ENCODE measurements at regions not wholly inside any gene's neighbourhood (a gene's known extent, or its start where the extent isn't known, plus 50 kb on each side); places are given as distances from the start of the nearest gene placed in this dataset.
A peak's percentile ranks its signal among the peaks of the same experiment; 100 is the strongest.
"Not testable (repeated sequence)": the region's sequence is repeated elsewhere in the genome, so short reads cannot be mapped to it uniquely, and the experiment has no call there.

DNA sequence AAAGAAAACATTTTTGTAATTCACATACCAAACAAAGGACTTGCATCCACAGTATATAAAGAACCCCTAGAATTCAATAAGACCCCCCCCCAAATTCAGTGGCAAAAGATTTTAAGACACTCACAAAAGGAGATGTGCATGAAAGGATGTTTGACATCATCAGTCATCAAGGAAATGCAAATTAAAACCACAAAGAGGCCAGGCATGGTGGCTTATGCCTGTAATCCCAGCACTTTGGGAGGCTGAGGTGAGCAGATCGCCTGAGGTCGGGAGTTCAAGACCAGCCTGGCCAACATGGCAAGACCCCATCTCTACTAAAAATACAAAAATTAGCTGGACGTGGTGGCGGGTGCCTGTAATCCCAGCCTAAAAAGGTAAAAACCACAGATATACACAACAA is 61.3 kb downstream of the AIPL1 start:
- not testable (repeated sequence) for DNase-seq

DNA sequence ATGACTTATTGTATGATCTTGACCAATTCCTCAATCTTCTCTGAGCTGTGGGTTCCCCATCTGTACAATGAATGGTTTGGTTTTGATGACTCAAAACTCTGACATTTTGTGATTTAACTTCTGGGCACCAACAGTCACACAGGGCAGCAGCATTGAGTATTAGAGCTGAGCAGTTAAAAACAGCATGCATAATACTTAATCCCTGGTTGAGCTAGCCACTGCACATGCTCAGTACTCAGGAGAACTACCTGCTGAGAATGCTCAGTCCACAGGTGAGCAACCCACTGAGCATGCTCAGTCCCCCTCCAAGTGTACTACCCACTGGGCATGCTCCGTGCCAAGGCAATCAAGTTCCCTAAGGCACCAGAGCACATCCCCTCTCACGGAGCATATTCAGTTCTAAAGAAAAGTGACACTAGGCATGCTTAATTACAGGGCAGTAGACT is 68.7 kb downstream of the AIPL1 start:
- no peak for DNase-seq

GRCh38 chr17:6365200-6365943 is 69.5 kb downstream of the AIPL1 start:
- DNase-seq, result no peak

GRCh38 chr17:6361733-6362132 is 73.2 kb downstream of the AIPL1 start:
- no peak for DNase-seq

GRCh38 chr17:6358131-6358530 is 76.8 kb downstream of the AIPL1 start:
- no peak for DNase-seq

DNA sequence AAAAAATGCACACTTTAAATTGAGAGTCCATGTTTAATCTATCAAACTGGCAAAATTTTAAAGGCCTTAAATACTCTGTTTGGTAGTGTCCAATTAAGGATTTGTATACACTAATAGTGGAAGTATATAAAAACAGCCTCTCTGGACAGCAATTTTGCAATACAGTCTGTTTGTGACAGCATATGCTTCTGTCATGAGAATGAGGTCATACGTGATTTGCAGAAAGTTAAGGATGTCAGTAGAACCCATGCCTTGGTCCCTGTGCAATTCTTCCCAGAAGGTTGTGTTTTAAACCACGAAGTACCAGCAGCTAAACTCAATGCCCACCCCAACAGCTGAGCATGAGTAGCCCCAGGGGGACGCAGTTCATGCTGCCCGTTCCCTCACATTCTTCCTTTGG is 78.4 kb downstream of the AIPL1 start:
- no peak for DNase-seq

GRCh38 chr17:6355196-6355595 is 79.7 kb downstream of the AIPL1 start:
- DNase-seq, result no peak

GRCh38 chr17:6352801-6353560 is 81.9 kb downstream of the AIPL1 start:
- DNase-seq, result peak; percentile 60

- DNase-seq, result no peak
Observed at GRCh38 chr17:6352016-6352415, 82.9 kb downstream of the AIPL1 start.

DNA sequence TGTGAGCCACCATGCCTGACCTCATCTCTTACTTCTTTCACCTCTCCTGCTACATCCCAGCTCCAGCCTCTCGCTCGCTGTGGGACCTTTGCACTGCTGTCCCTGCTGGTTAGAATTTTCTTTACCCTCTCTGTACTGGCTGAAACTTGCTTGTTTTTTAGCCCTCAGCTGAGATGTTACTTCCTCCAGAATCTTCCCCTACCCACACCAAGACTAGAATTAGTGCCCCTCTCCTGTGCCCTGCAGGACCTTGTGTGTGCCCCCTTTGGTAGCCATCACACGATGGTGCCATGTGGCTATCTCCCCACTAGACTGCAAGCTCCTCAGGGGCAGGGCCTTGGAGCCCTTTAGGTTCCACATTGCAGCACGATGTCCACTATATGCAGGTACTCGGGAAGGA is 84.1 kb downstream of the AIPL1 start:
- DNase-seq, result no peak

GRCh38 chr17:6348891-6349290 is 86.0 kb downstream of the AIPL1 start:
- DNase-seq, result no peak

DNA sequence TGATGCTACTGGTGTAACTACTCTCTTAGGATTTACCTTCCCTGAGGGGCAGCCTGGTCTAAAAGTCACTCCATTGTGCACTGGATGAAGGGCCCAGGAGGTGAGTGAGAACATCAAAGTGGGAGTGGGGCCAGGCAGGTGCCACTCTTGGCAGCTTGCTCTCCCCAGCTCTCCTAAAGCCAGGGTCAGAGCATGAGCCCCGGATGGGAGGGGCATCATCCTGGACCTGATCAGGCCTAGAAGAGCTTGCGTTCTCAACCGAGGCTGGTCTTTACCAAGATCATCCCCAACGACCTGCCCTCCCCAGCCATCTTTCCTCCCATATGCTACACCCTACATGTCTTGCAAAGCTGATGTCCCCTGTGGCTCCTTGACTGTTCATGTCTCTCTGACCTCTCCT is 87.1 kb downstream of the AIPL1 start:
- DNase-seq, result no peak

DNA sequence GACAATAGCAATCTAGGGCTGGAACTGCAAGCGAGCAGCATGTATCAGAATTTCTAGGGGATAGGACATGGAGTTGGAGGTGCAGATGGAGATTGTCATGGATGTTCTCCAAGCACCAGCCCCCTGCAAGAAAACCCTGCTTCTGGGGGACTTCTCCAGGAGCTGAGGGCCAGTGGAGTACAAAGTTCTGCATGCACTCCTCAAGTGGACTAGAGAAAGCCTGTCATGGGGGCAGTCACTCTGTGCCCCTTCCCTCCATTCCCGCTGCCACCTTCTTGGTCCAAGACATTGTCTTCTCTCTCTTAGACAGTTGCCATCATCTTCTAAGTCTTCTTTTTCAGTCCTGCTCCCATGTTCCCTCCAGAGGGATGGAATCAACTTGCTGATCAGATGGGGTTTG is 87.9 kb downstream of the AIPL1 start:
- DNase-seq, result no peak

- DNase-seq, result no peak
Observed at GRCh38 chr17:6346156-6346786, 88.7 kb downstream of the AIPL1 start.

DNA sequence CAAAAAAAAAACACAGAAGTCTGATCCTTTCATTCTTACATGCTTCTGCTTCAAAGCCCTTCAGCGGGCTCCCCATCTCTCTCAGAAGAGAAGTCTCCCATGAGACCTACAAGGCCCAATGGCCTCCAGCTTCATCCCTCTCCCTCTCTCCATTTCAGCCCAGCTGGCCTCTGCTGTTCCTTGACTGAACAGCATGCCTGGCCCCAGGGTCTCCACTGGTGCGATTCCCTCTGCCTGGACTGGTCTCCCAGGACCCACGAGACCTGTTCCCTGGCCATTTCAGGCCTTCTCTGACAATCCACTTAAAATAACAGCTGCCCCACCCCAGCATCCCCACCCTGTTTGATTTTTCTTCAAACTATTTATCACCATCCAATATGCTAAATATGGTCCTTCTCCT is 91.2 kb downstream of the AIPL1 start:
- no peak for DNase-seq

DNA sequence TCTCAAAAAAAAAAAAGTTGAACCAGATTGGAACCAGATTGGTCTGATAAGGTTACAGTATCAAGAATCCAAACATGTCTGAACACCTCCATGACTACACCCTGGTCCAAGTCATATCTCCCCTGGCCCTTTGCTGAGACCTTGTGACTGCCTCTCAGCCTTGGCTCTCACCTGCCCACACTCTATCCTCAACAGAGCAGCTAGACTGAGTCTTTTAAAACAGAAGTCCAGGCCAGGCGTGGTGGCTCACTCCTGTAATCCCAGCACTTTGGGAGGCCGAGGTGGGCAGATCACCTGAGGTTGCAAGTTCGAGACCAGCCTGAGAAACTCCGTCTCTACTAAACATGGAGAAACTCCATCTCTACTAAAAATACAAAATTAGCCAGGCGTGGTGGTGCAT is 91.7 kb downstream of the AIPL1 start:
- no peak for DNase-seq

GRCh38 chr17:6340708-6341107 is 94.2 kb downstream of the AIPL1 start:
- no peak for DNase-seq

DNA sequence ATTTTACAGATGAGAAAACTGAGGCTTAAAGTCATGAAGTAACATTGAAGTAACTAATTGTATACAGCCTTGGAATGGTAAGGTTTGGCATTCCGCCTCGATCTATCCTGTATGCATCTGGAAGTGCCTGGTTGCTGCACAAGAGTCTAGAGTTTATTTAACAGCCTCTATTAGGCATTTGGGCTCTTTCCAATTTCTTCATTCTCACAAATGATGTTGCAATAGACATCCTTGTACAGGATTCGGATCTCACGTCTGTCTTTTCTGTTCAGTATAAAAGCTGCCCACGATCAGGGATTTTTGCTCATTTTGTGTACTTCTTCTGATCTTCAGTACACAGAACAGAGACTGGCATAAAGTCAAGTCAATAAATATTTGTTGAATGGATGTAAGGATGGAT is 100.5 kb downstream of the AIPL1 start:
- no peak for DNase-seq

DNA sequence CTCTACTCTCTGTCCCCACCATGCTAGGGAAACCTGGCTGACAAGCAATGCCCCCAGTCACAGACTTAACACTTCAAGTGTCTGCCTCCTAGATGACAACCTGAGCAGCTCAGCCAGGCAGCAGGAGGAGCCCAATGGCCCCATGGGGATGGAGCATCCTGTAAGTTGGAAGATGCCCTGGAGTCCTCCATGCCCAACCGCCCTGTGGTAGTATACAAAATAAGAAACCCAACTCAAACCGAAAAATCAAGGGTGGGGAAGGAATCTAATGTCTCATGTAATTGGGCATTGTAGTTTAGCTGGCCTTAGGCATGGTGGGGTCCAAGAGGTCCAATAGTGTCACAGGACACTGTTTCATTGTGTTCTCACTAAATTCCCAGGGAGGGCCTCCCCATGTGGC is 104.0 kb downstream of the AIPL1 start:
- no peak for DNase-seq

GRCh38 chr17:6328279-6328678 is 106.6 kb downstream of the AIPL1 start:
- DNase-seq, result no peak

- DNase-seq, result no peak
Observed at GRCh38 chr17:6327007-6327406, 107.9 kb downstream of the AIPL1 start.

DNA sequence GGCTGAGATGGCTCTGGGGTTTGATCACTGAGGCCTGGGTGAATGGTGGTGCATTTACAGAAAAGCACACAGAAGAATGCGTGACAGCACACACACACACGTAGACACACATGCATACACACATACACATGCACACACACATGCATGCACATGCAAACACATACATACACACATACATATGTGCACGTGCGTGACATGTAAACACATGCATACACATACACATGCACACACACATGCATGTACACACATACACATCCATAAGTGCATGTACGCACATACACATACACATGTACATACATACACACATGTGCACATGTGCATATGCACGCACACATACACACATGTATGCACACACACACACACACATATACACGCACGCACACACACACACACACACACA is 108.4 kb downstream of the AIPL1 start:
- DNase-seq, result no peak

DNA sequence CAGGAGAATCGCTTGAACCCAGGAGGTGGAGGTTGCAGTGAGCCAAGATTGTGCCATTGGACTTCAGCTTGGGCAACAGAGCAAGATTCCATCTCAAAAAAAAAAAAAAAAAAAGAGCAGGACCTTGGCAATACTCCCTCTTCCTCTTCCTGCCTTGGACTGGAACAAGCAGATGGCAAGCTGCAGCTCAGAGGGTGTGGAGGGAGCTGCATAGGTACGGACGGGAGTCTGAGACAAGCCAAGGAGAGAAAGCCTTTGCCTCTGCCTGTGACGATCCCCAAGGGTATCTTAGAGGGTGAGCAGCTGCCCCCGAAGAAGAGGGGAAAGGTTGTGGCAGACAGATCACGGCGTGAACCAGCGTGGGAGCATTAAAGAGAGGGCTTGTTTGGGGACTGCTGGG is 109.2 kb downstream of the AIPL1 start:
- DNase-seq, result no peak

DNA sequence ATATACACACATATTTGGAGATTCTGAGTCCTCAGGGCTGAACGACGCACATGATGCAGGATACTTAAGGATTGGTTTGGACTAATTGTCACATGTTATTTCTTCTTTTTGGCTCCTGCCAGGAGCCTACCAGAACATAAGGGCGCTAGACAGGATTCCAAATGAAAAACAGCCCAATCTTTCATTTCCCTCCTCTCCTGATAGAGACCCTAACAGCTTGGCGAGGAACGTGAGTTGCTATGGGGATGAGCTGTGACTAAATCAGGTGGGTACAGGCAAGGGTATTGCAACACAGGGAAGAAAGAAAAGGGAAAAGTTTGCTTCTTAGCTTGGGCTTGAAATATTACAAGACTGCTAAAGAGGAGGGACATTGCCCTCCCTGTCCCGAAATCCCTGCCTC is 109.9 kb downstream of the AIPL1 start:
- no peak for DNase-seq
